Renal cortex interstitium (tissue), 11 donors: ENCODE measurements at regions not wholly inside any gene's neighbourhood (a gene's known extent, or its start where the extent isn't known, plus 50 kb on each side); places are given as distances from the start of the nearest gene placed in this dataset.

Source experiments
- DNase-seq, 11 donors: peaks; one replicate each; pipeline ENCODE4 v3.0.0-alpha.2; 2013; ENCODE audit warnings: low read depth in 9 of 11, low spot score in 4 of 11; ENCODE audit errors: extremely low read depth in 1 of 11

- no peak for DNase-seq
These were observed 56.4 kb downstream of the NEUROD6 start for GRCh38 chr7:31284106-31284505.

GRCh38 chr7:31271641-31272405 lies 68.7 kb downstream of the NEUROD6 start:
- DNase-seq: no peak

- DNase-seq: no peak
These were observed 73.0 kb downstream of the NEUROD6 start for GRCh38 chr7:31267486-31267885.

DNA sequence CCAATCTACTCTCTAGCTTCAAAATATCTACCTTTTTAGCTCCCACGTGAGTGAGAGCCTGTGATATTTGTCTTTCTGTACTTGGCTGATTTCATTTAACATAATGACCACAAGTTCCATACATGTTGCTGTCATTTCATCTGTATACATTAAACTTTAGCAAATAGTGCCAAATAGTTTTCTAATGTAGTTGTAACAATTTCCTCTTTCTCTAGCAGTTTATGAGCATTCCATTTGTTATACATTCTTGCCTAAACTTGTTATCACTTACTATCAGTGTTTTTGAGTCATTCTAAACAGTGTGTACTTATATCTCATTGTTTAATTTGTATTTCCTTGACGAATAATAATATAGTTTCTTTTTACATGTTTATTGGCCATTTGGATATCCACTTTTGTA lies 77.2 kb downstream of the NEUROD6 start:
- no peak for DNase-seq

DNA sequence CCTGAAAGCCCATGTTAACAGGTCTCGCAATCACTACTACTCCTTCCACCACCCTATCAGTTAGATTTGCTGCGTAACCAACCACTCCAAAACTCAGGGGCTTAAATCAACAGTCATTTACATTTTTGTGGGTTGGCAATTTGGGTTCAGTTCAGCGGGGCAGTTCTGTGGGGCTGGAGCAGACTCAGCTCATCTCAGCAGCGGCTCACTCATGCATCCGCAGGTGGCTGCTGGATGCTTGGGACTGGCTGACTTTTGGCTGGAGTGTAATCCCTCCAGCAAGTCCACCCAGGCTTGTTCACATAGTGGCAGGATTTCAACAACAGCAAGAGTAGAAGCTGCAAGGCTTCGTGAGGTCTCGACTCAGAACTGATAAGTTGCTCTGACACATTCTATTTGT lies 79.2 kb downstream of the NEUROD6 start:
- DNase-seq: no peak

GRCh38 chr7:31260851-31261250 lies 79.7 kb downstream of the NEUROD6 start:
- DNase-seq: no peak

GRCh38 chr7:31258391-31258790 lies 82.1 kb downstream of the NEUROD6 start:
- DNase-seq: no peak

DNA sequence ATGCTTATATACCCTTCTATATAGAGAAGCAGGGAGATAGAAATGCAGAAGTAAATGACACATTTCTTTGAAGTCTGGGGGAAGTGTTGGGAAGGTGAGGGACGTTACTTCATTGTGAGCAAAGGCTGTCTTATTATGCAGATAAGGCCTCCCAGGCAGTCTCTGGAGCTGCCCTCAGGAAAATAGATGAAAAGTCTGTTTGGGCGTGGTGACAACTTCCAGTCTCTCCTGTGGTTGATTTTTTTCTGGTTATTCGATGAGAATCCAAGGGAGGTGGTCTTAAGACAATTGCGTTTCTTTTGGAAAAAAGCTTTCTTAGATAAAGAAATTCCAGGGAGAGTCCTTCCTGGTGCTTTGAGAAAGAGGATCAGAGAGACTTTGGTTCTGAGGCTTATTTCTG lies 84.0 kb downstream of the NEUROD6 start:
- no peak for DNase-seq

DNA sequence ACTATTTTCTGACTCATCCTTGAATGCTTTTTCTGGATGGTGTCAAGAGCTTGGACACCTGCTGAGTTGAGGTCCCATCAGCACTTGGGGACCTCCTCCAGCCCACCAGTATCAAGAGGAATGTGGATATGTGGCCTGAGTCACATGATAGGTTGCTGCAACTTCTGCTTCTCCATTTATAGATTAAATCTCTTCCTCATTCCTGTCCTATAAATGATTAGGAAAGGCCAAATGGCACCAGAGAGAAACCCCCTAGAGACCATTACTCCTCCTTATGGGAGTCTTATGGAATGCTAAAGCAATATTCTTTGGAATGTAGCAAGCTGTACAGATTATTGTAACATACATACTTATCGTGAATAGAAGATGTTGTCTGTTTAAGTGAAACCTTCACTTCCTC lies 85.6 kb downstream of the NEUROD6 start:
- DNase-seq: no peak

GRCh38 chr7:31253532-31253931 lies 87.0 kb downstream of the NEUROD6 start:
- no peak for DNase-seq

- DNase-seq: no peak
These were observed 89.1 kb downstream of the NEUROD6 start for GRCh38 chr7:31251441-31251840.

DNA sequence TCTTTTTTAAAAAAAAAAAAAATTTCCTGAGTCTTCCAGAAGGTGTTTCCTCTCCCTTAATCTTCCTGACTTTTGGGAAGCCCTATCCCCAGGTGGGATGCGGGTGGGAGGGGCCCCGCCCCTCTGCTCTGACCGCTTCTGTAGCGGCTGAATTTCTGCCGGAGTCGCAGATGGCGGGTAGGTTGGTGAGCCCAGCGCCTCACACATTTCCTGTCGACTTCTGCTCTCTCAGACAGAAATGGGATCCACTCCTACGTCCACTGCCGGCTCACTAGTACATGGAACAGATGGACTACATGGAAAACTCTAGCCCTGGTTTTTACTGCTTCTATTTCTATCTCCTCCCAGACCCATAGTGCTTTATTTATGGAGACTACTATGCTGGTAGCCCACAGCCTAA lies 90.9 kb downstream of the NEUROD6 start:
- no peak for DNase-seq

DNA sequence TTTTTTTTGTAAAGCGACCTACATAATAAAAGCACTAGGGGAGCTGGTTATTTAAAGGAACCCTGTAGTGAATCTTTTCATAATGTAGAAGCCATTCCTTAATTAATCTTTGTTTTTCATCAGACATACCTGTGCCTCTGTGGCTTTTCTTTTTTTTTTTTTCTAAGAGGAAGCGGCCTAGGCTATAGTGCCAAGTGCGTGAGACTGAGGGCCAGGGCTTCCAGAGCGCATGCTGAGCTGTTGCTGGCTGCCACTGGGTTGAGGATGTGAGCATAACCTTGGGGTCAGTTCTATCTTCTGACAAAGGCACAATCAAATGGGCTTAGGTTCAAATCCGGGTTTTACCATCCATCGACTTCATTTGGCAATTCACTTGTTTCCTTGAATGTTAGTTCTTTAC lies 103.7 kb downstream of the NEUROD6 start:
- no peak for DNase-seq

- no peak for DNase-seq
These were observed 105.5 kb downstream of the NEUROD6 start for GRCh38 chr7:31234836-31235605.

DNA sequence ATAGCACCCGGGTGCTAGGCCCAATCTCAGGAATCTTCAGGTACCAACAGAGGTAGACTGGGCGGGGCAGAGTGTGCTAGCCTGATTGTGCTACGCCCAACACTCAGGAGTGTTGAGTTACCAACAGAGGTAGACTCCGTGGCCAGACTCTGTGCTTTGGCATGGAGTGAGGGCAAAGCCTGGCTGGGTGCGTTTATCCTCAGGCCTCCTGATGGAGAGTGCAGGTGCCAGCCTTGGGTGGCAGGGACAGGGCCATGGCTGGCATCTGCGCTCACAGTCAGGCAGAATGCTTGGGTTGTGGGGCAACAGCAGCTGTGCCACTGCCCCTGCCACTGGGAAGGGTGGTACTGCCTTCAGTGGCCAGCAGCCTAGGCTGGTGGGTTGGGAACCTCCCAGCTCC lies 111.6 kb downstream of the NEUROD6 start:
- DNase-seq: no peak

- DNase-seq: no peak
These were observed 125.8 kb downstream of the NEUROD6 start for GRCh38 chr7:31214751-31215150.

DNA sequence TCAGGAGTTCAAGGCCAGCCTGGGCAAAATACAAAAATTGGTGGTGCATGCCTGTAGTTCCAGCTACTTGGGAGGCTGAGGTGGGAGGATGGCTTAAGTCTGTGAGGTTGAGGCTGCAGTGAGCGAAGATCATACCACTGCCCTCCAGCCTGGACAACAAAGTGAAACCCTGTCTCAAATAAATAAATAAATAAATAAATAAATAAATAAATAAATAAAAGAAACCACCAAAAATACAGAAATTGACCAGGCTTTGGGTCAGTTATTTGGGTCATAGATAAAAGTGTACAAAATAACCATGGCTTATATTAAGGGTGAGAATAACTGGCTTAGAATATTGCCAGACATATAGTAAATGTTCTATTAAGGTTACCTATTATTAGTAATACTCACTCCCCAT lies 129.2 kb downstream of the NEUROD6 start:
- no peak for DNase-seq

- DNase-seq: no peak
These were observed 136.5 kb downstream of the NEUROD6 start for GRCh38 chr7:31204071-31204470.

GRCh38 chr7:31203551-31203950 lies 137.0 kb downstream of the NEUROD6 start:
- no peak for DNase-seq

- DNase-seq: no peak
These were observed 137.7 kb downstream of the NEUROD6 start for GRCh38 chr7:31202801-31203200.

GRCh38 chr7:31192986-31193385 lies 140.9 kb downstream of the ADCYAP1R1 start:
- peak; percentile 22 to 69 (median 55) for DNase-seq
